HCT116 (cell line): ENCODE measurements at regions not wholly inside any gene's neighbourhood (a gene's known extent, or its start where the extent isn't known, plus 50 kb on each side); places are given as distances from the start of the nearest gene placed in this dataset.

Experiments
- ATAC-seq: fragments of 200-7000 bp; cut with Tn5 transposase; 2 replicates; pipeline ENCODE4 v1.9.1; 2020; ENCODE audit warnings: mild to moderate bottlenecking, moderate library complexity
- BruUV-seq: library from RNA; stranded (reverse); fragments of 400-500 nt; replicated peaks from 2 replicates; lab custom pipeline; 2021; lab: Mats Ljungman, UMichigan
- CTCF ChIA-PET: fragments of 300-600 bp; sonication (Branson Sonifier 250); formaldehyde crosslinking; loops from one replicate; lab custom pipeline; 2021; ENCODE audit warnings: antibody characterized with exemption; lab: Charles Lee
- POLR2A ChIA-PET: fragments of 300-600, 350-600 bp; sonication (Branson Sonifier 250); formaldehyde crosslinking; loops from one replicate; lab custom pipeline; 2021; ENCODE audit warnings: antibody characterized with exemption; lab: Charles Lee
- RAD21 ChIA-PET, 2 experiments: fragments of 300-600 bp; sonication (Branson Sonifier 250); formaldehyde crosslinking; loops; one replicate each; lab custom pipeline; 2023; ENCODE audit warnings: low total read pairs in 2 of 2; ENCODE audit not compliant: uncharacterized antibody in 2 of 2, unreplicated experiment in 2 of 2, low non-redundant PET in 1 of 2; lab: Charles Lee
- DNase-seq: peaks from one replicate; pipeline ENCODE4 v3.0.0-alpha.2; 2010; ENCODE audit warnings: low read depth, low spot score
- H2AFZ ChIP-seq: fragments of 200-600 bp; shearing (Covaris generic), sonication (generic); 2 replicates; pipeline ENCODE4 v1.6.1; 2017; ENCODE audit warnings: low read depth, mixed run types, mixed read lengths, antibody characterized with exemption, low read length; ENCODE audit not compliant: poor library complexity, severe bottlenecking
- H3K27ac ChIP-seq: 2 replicates; pipeline ENCODE4 v1.5.1; 2012; ENCODE audit warnings: low read depth, low read length
- H3K27me3 ChIP-seq: fragments of 200-600 bp; sonication (generic); 2 replicates; pipeline ENCODE4 v1.6.1; 2016; ENCODE audit warnings: mixed run types, low read length, mixed read lengths; ENCODE audit not compliant: insufficient read depth
- H3K36me3 ChIP-seq, 2 experiments: fragments of 200-500 bp in 1 of 2; fragments of 200-600 bp in 1 of 2; sonication (Bioruptor generic) in 1 of 2; sonication (generic) in 1 of 2; 2 replicates each; pipeline versions ENCODE4 v1.5.1 to v1.6.1; 2014 to 2016; ENCODE audit warnings: low read length in 2 of 2, inconsistent platforms in 1 of 2, mixed read lengths in 1 of 2, mixed run types in 1 of 2; ENCODE audit not compliant: insufficient read depth in 2 of 2, control insufficient read depth in 1 of 2
- H3K4me1 ChIP-seq, 2 experiments: fragments of 200-600 bp in 1 of 2; sonication (generic) in 1 of 2; 2 replicates each; pipeline versions ENCODE4 v1.5.1 to v1.6.1; 2012 to 2017; ENCODE audit warnings: low read length in 2 of 2, inconsistent platforms in 1 of 2, mild to moderate bottlenecking in 1 of 2, mixed read lengths in 1 of 2, mixed run types in 1 of 2, moderate library complexity in 1 of 2; ENCODE audit not compliant: insufficient read depth in 2 of 2, control insufficient read depth in 1 of 2
- H3K4me2 ChIP-seq: fragments of 200-600 bp; sonication (generic); 2 replicates; pipeline ENCODE4 v1.6.1; 2017; ENCODE audit warnings: mixed run types, low read length, mixed read lengths
- H3K4me3 ChIP-seq, 2 experiments: fragments of 200-600 bp in 1 of 2; sonication (generic) in 1 of 2; replicated peaks in 1 of 2; 2 replicates each; pipeline ENCODE4 v1.5.1; 2011 to 2016; ENCODE audit warnings: low read length in 2 of 2, control low read depth in 1 of 2, low read depth in 1 of 2, mild to moderate bottlenecking in 1 of 2, mixed read lengths in 1 of 2, mixed run types in 1 of 2
- H3K79me2 ChIP-seq: fragments of 200-600 bp; sonication (generic); 2 replicates; pipeline ENCODE4 v1.6.1; 2017; ENCODE audit warnings: mild to moderate bottlenecking, mixed run types, low read length, moderate library complexity, mixed read lengths; ENCODE audit not compliant: insufficient read depth
- H3K9ac ChIP-seq: fragments of 200-600 bp; sonication (generic); 2 replicates; pipeline ENCODE4 v1.6.1; 2016; ENCODE audit warnings: low read length, mixed read lengths
- H3K9me2 ChIP-seq: fragments of 200-600 bp; sonication (generic), shearing (Covaris generic); 2 replicates; pipeline ENCODE4 v1.6.1; 2017; ENCODE audit warnings: mixed run types, mild to moderate bottlenecking, moderate library complexity; ENCODE audit not compliant: insufficient read depth
- H3K9me3 ChIP-seq, 2 experiments: fragments of 200-500 bp in 1 of 2; fragments of 200-600 bp in 1 of 2; sonication (Bioruptor generic) in 1 of 2; sonication (generic) in 1 of 2; 2 replicates each; pipeline ENCODE4 v1.6.1; 2014 to 2017; ENCODE audit warnings: low read length in 2 of 2, mixed read lengths in 2 of 2, inconsistent platforms in 1 of 2, low read depth in 1 of 2, mild to moderate bottlenecking in 1 of 2, mixed run types in 1 of 2, moderate library complexity in 1 of 2; ENCODE audit not compliant: control insufficient read depth in 1 of 2, insufficient read depth in 1 of 2
- H4K20me1 ChIP-seq: fragments of 200-600 bp; sonication (generic), shearing (Covaris generic); 2 replicates; pipeline ENCODE4 v1.6.1; 2017; ENCODE audit warnings: mixed run types, mild to moderate bottlenecking, moderate library complexity; ENCODE audit not compliant: insufficient read depth
- CBX3 ChIP-seq: IDR thresholded peaks from 2 replicates; pipeline ENCODE4 v1.6.1; 2012; ENCODE audit warnings: low read depth
- CEBPB ChIP-seq: IDR thresholded peaks from 2 replicates; pipeline ENCODE4 v1.6.1; 2012; ENCODE audit warnings: low read depth
- ELF1 ChIP-seq: IDR thresholded peaks from 2 replicates; pipeline ENCODE4 v1.6.1; 2012; ENCODE audit warnings: low read depth, borderline replicate concordance
- EZH2 ChIP-seq: fragments of 200-600 bp; sonication (generic); IDR thresholded peaks from 2 replicates; pipeline ENCODE4 v1.6.1; 2017; ENCODE audit warnings: antibody characterized with exemption, mixed run types
- EZH2phosphoT487 ChIP-seq: fragments of 200-600 bp; IDR thresholded peaks from 2 replicates; pipeline ENCODE4 v1.6.1; 2018; ENCODE audit warnings: antibody characterized with exemption, borderline replicate concordance
- JUND ChIP-seq: IDR thresholded peaks from 2 replicates; pipeline ENCODE4 v1.6.1; 2012
- POLR2AphosphoS5 ChIP-seq: IDR thresholded peaks from 2 replicates; pipeline ENCODE4 v1.6.1; 2011; ENCODE audit warnings: mild to moderate bottlenecking, low read depth, low read length, moderate library complexity
- RAD21 ChIP-seq: IDR thresholded peaks from 2 replicates; pipeline ENCODE4 v1.6.1; 2012; ENCODE audit warnings: low read depth, mild to moderate bottlenecking
- SIN3A ChIP-seq: IDR thresholded peaks from 2 replicates; pipeline ENCODE4 v1.6.1; 2012; ENCODE audit warnings: low read depth
- SP1 ChIP-seq: IDR thresholded peaks from 2 replicates; pipeline ENCODE4 v1.6.1; 2012; ENCODE audit warnings: low read depth
- SRF ChIP-seq: IDR thresholded peaks from 2 replicates; pipeline ENCODE4 v1.6.1; 2012; ENCODE audit warnings: low read depth
- TCF7L2 ChIP-seq: IDR thresholded peaks from 2 replicates; pipeline ENCODE4 v1.7.0; 2011; ENCODE audit warnings: borderline replicate concordance, inconsistent platforms; ENCODE audit not compliant: insufficient read depth, insufficient read length; ENCODE audit errors: extremely low read depth
- YY1 ChIP-seq: IDR thresholded peaks from 2 replicates; pipeline ENCODE4 v1.6.1; 2011; ENCODE audit warnings: low read length, low read depth, moderate library complexity, mild to moderate bottlenecking; ENCODE audit not compliant: insufficient replicate concordance; ENCODE audit errors: extremely low read depth
- ZFX ChIP-seq: fragments of 450-650 bp; IDR thresholded peaks from 2 replicates; pipeline ENCODE4 v1.6.1; 2017
- intact Hi-C: fragments of 100-400 bp; cut with micrococcal nuclease; formaldehyde crosslinking; loops from 2 replicates; pipeline ENCODE4 v1.10.0; 2022
- TF ChIP-seq, protein P1 (sequence below): IDR thresholded peaks from 2 replicates; pipeline ENCODE4 v1.6.1; 2012; ENCODE audit warnings: low read depth

- H3K4me3 ChIP-seq: no peak overlapping the region
- RAD21 ChIA-PET: no interaction called here
- TF ChIP-seq CBX3 (no peak), SRF (no peak), SIN3A (no peak), RAD21 (no peak), SP1 (no peak), EZH2 (no peak)
- TF ChIP-seq, all 23 proteins: peak for 0
- no peaks in the 10 kb centered on the region for H3K27me3 ChIP-seq
- H4K20me1 ChIP-seq: no peaks in the 10 kb centered on the region
- ATAC-seq: no peak
- no peak overlapping the region for H3K4me2 ChIP-seq
- no peak overlapping the region for H3K27ac ChIP-seq
- H3K9ac ChIP-seq: no peak overlapping the region
- H2AFZ ChIP-seq: no peak overlapping the region
- H3K4me1 ChIP-seq: no peaks in the 10 kb centered on the region
- no peak for DNase-seq
- no peaks in the 10 kb centered on the region for H3K9me2 ChIP-seq
- POLR2A ChIA-PET: no interaction called here
- intact Hi-C loops: no loop called here
- no TSS peak for BruUV-seq
- H3K36me3 ChIP-seq: no peaks in the 10 kb centered on the region
- H3K79me2 ChIP-seq: no peaks in the 10 kb centered on the region
- CTCF ChIA-PET: no interaction called here
- no peaks in the 10 kb centered on the region for H3K9me3 ChIP-seq
Measured at GRCh38 chr4:155592179-155592937, 74.3 kb upstream of the GUCY1A1 start.

DNA sequence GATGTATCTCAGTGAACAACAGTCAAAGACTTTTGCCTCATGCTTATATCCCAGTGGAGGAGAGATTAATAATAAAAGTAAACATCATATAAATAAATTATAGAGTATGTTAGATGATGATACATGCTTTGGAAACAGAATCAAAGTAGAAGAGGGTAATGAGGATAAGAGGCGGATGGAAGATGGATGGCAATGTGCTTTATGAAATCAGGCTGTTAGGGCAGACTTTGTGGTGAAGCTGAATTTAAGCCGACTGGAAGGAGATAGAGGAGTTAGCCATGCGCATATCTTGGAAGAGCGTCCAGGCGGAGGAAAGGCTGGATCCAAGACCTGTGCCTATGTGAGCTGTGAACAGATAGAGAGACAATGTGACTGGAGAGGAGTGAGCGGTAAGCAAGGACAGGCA, 74.9 kb upstream of the GUCY1A1 start:
- no peak overlapping the region for H3K9ac ChIP-seq
- H3K4me1 ChIP-seq: no peaks in the 10 kb centered on the region
- H3K4me2 ChIP-seq: no peak overlapping the region
- intact Hi-C loops: no loop called here
- no peaks in the 10 kb centered on the region for H3K79me2 ChIP-seq
- no peaks in the 10 kb centered on the region for H3K9me3 ChIP-seq
- ATAC-seq (no peak), DNase-seq (no peak)
- no peaks in the 10 kb centered on the region for H3K9me2 ChIP-seq
- POLR2A ChIA-PET: no interaction called here
- BruUV-seq: no TSS peak
- RAD21 ChIA-PET: no interaction called here
- H4K20me1 ChIP-seq: no peaks in the 10 kb centered on the region
- H2AFZ ChIP-seq: no peak overlapping the region
- H3K27me3 ChIP-seq: no peaks in the 10 kb centered on the region
- H3K4me3 ChIP-seq: no peak overlapping the region
- no peak overlapping the region for H3K27ac ChIP-seq
- CTCF ChIA-PET: no interaction called here
- TF ChIP-seq EZH2phosphoT487: no peak
- no peak for TF ChIP-seq POLR2AphosphoS5
- TF ChIP-seq CEBPB: no peak
- TF ChIP-seq SRF: no peak
- TF ChIP-seq, protein P1, sequence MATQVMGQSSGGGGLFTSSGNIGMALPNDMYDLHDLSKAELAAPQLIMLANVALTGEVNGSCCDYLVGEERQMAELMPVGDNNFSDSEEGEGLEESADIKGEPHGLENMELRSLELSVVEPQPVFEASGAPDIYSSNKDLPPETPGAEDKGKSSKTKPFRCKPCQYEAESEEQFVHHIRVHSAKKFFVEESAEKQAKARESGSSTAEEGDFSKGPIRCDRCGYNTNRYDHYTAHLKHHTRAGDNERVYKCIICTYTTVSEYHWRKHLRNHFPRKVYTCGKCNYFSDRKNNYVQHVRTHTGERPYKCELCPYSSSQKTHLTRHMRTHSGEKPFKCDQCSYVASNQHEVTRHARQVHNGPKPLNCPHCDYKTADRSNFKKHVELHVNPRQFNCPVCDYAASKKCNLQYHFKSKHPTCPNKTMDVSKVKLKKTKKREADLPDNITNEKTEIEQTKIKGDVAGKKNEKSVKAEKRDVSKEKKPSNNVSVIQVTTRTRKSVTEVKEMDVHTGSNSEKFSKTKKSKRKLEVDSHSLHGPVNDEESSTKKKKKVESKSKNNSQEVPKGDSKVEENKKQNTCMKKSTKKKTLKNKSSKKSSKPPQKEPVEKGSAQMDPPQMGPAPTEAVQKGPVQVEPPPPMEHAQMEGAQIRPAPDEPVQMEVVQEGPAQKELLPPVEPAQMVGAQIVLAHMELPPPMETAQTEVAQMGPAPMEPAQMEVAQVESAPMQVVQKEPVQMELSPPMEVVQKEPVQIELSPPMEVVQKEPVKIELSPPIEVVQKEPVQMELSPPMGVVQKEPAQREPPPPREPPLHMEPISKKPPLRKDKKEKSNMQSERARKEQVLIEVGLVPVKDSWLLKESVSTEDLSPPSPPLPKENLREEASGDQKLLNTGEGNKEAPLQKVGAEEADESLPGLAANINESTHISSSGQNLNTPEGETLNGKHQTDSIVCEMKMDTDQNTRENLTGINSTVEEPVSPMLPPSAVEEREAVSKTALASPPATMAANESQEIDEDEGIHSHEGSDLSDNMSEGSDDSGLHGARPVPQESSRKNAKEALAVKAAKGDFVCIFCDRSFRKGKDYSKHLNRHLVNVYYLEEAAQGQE: no peak
- TF ChIP-seq YY1: no peak
- TF ChIP-seq TCF7L2: no peak
- TF ChIP-seq ZFX: no peak
- TF ChIP-seq JUND: no peak
- TF ChIP-seq EZH2: no peak
- no peak for TF ChIP-seq SP1
- no peak for TF ChIP-seq CBX3
- TF ChIP-seq ELF1: no peak
- no peaks in the 10 kb centered on the region for H3K36me3 ChIP-seq
